ENCODE measurements at regions not wholly inside any gene's neighbourhood (a gene's known extent, or its start where the extent isn't known, plus 50 kb on each side); places are given as distances from the start of the nearest gene placed in this dataset.
A peak's percentile ranks its signal among the peaks of the same experiment; 100 is the strongest.

DNA sequence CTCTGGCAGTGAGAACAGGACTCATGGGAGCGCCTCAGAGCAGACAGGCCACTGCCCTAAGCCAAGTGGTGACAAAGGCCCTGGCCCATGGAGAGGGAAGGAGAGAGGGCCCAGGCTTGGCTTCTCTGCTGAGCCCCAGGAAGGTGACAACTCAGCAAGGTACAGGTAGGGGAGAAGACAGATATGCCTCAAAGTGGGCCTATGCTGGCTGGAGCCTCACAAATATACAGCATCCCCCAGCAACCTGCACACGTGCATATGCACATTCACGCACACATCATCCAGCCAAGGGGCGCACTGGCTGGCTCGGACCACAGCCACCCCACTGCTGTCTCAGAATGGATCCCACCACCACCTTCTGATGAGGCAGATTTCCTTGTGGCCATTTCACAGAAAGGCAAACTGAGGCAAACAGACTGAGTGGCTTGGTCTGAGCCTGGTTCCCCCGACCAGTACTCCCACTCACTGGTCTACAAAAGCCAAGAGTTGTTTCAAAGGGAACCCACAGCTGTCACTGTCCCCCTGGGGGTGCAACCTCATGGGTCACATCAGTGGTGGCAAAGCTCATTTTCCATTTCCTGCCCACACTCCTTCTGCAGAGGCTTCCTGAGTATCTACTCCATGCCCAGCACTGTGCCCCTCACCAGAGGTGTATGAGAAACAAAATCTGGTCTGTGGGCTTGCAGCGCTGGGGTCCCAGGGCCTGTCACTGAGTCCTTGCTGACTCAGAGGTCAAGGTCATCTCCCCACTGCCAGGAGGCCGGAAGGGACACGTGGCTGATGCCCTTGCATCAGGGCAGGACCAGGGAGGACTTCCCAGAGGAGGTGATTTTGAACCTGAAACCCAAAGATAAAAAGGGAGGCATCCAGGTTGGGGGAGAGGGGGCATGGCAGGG, 67.3 kb upstream of the PRR5 start:
- Histone ChIP-seq H3K27ac (no peak overlapping the region), H3K27me3 (no peaks in the 10 kb centered on the region), H3K4me3 (no peak overlapping the region), H3K9me3 (no peaks in the 10 kb centered on the region), H3K36me3 (no peaks in the 10 kb centered on the region), H3K4me1 (peaks cover 18% of the 10 kb centered on the region)
- TF ChIP-seq EP300 (IDR thresholded peaks at IDR 0.05): no peak
- TF ChIP-seq POLR2A (IDR thresholded peaks at IDR 0.05): no peak
- TF ChIP-seq POLR2AphosphoS5 (IDR thresholded peaks at IDR 0.05): no peak
- TF ChIP-seq, protein P1, sequence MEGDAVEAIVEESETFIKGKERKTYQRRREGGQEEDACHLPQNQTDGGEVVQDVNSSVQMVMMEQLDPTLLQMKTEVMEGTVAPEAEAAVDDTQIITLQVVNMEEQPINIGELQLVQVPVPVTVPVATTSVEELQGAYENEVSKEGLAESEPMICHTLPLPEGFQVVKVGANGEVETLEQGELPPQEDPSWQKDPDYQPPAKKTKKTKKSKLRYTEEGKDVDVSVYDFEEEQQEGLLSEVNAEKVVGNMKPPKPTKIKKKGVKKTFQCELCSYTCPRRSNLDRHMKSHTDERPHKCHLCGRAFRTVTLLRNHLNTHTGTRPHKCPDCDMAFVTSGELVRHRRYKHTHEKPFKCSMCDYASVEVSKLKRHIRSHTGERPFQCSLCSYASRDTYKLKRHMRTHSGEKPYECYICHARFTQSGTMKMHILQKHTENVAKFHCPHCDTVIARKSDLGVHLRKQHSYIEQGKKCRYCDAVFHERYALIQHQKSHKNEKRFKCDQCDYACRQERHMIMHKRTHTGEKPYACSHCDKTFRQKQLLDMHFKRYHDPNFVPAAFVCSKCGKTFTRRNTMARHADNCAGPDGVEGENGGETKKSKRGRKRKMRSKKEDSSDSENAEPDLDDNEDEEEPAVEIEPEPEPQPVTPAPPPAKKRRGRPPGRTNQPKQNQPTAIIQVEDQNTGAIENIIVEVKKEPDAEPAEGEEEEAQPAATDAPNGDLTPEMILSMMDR (IDR thresholded peaks at IDR 0.05): no peak
- WGBS: 67% methylated on average over 6 of the region's 9 CpGs
- no peak for DNase-seq (ENCODE audit: low spot score in 2 of 2)

DNA sequence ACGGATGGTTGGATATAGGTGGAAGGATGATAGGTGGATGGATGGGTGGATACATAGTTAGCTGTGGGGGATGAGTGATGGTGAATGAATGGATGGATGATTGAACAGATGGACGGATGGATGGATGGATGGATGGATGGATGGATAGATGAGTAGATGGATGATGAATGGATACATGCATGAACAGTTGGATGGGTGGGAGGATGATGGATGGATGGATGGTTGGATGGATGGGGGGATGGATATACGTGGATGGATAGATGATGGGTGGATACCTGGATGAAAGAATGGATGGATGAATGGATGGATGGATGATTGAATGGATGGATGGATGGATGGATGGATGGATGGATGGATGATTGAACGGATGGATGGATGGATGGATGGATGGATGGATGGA, 68.4 kb upstream of the PRR5 start:
- 89% methylated on average over 4 of the region's 4 CpGs for WGBS
- Histone ChIP-seq H3K27ac (no peak overlapping the region), H3K27me3 (no peaks in the 10 kb centered on the region), H3K4me1 (peaks cover 8% of the 10 kb centered on the region), H3K4me3 (no peak overlapping the region), H3K9me3 (no peaks in the 10 kb centered on the region), H3K36me3 (no peaks in the 10 kb centered on the region)
- TF ChIP-seq POLR2A (IDR thresholded peaks at IDR 0.05): no peak
- no peak for TF ChIP-seq EP300 (IDR thresholded peaks at IDR 0.05)
- no peak for TF ChIP-seq POLR2AphosphoS5 (IDR thresholded peaks at IDR 0.05)
- TF ChIP-seq, protein P1 (IDR thresholded peaks at IDR 0.05): no peak
- DNase-seq (ENCODE audit: low spot score in 2 of 2): no peak

DNA sequence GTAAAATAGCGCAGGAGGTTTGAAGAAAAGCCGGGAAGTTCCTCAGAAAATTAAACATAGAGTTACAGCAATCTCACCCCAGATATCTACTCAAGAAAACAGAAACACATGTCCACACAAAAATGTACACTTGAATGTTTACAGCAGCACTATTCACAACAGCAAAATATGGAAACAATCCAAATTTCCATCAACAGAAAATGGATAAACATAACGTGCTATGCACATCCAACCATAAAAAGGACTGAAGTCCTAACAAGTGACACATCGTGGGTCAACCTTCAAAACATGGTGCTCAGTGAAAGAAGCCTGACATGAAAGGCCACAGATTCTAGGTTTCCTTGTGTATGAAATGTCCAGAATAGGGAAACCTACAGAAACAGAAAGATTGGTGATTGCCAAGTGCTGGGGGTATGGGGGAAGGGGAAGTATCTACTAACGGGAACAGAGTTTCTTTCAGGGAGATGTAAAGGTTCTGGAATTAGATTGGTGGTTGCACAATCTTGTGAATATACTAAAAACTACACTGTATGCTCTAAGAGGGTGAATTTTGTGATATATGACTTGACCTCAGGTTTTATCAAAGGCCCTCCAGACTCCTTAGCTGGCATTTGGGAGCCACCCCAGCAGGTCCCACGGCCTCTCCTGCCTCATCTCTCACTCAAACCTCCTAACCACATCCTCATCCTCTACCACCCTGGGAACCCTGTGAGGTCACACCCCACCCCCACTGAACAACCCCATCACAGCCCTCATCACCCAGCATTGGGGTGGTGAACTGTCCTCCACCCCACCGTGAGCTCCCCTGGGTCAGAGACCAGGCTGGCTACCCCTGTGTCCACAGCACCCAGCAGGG, 69.2 kb upstream of the PRR5 start:
- TF ChIP-seq, protein P1 (IDR thresholded peaks at IDR 0.05): no peak
- TF ChIP-seq POLR2A (IDR thresholded peaks at IDR 0.05): no peak
- TF ChIP-seq POLR2AphosphoS5 (IDR thresholded peaks at IDR 0.05): no peak
- no peak for TF ChIP-seq EP300 (IDR thresholded peaks at IDR 0.05)
- Histone ChIP-seq H3K9me3 (no peaks in the 10 kb centered on the region), H3K27me3 (no peaks in the 10 kb centered on the region), H3K4me3 (no peak overlapping the region), H3K36me3 (no peaks in the 10 kb centered on the region), H3K4me1 (no peaks in the 10 kb centered on the region), H3K27ac (no peak overlapping the region)
- DNase-seq (ENCODE audit: low spot score in 2 of 2): no peak
- 76% methylated on average over 7 of the region's 7 CpGs for WGBS

DNA sequence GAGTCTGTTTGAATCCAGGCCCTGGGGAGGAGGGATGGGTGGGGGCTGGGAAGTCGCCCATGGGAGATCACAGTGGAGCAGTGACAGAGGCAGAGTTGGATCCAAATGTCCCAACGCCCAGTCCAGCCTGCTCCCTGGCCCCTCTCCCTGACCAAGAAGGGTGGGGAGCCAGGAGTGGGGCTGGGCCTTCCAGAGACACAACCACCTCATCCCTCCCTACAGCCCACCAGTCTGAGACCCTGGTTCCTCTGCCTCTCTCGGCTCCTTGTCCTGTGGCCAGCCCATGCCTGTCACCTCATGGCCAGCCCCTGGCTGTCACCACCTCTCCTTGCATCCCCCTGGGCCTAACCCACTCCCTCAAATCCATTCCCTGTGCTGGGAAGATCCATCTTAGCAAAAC, 71.2 kb upstream of the PRR5 start:
- 73% methylated on average over 3 of the region's 3 CpGs for WGBS
- peaks cover 10% of the 10 kb centered on the region for H3K27me3 ChIP-seq
- H3K36me3 ChIP-seq: no peaks in the 10 kb centered on the region
- H3K4me3 ChIP-seq: no peak overlapping the region
- H3K27ac ChIP-seq: no peak overlapping the region
- TF ChIP-seq POLR2A (IDR thresholded peaks at IDR 0.05): no peak
- no peak for TF ChIP-seq POLR2AphosphoS5 (IDR thresholded peaks at IDR 0.05)
- TF ChIP-seq EP300 (IDR thresholded peaks at IDR 0.05): no peak
- TF ChIP-seq, protein P1 (IDR thresholded peaks at IDR 0.05): no peak
- no peaks in the 10 kb centered on the region for H3K4me1 ChIP-seq
- no peaks in the 10 kb centered on the region for H3K9me3 ChIP-seq
- peak in 1 of 2 donors; percentile 44 for DNase-seq (ENCODE audit: low spot score in 2 of 2)

DNA sequence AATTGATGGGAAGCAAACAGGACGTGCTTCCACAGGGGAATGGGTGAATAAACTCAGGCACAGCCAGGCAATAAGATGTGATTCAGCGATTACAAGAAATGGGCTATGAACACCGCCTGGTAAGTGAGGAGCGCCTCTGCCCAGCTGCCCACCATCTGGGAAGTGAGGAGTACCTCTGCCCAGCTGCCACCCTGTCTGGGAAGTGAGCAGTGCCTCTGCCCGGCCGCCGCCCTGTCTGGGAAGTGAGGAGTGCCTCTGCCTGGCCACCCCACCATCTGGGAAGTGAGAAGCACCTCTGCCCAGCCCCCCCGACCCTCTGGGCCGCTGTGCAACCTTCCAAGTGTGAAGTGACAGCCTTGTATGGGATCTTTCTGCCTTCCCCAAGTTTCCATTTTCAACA, 73.2 kb upstream of the PRR5 start:
- Histone ChIP-seq H3K36me3 (no peaks in the 10 kb centered on the region), H3K4me1 (no peaks in the 10 kb centered on the region), H3K9me3 (no peaks in the 10 kb centered on the region), H3K27me3 (peaks cover 14% of the 10 kb centered on the region), H3K4me3 (no peak overlapping the region), H3K27ac (no peak overlapping the region)
- DNase-seq (ENCODE audit: low spot score in 2 of 2): peak in 1 of 2 donors; percentile 53
- no peak for TF ChIP-seq POLR2AphosphoS5 (IDR thresholded peaks at IDR 0.05)
- no peak for TF ChIP-seq POLR2A (IDR thresholded peaks at IDR 0.05)
- TF ChIP-seq EP300 (IDR thresholded peaks at IDR 0.05): no peak
- TF ChIP-seq, protein P1 (IDR thresholded peaks at IDR 0.05): no peak
- 75% methylated on average over 9 of the region's 9 CpGs for WGBS

All from suprapubic skin (tissue), 4 donors.